ENCODE measurements at regions not wholly inside any gene's neighbourhood (a gene's known extent, or its start where the extent isn't known, plus 50 kb on each side); places are given as distances from the start of the nearest gene placed in this dataset.

DNA sequence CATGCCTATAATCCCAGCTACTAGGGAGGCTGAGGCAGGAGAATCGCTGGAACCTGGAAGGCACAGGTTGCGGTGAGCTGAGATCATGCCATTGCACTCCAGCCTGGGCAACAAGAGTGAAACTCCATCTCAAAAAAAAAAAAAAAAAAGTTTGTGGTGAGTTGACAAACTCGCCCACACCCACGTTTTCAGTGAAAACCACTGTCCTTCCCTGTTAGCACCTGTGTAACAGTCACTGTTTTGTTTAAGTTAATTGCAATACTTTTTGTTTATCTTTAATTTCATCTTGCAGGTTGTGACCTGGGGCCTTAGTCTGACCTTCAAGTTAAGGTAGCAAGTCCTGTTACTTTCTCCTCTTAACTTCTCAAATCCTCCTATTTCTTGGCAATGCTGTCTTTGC is 65.5 kb upstream of the SKOR2 start:
- no peak for DNase-seq

DNA sequence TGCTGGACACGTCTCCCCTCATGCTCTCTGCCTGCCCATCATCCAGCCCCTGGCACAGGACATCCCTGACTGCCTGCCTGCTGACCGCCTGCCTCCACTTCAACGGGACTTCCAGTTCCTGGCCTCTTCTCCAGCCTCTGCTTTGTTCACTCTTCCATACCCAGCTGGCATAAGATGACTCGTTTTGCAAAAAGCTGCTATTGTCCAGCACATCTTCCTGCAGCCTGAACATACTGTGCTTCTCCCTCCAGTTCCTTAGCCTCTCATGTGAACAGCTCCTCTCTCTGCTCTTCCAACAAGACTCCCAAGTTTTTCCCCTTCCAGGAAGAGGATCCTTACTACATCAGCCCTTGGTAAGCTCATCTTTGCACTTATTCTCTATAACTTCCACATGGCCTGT is 62.4 kb upstream of the SKOR2 start:
- no peak for DNase-seq

DNA sequence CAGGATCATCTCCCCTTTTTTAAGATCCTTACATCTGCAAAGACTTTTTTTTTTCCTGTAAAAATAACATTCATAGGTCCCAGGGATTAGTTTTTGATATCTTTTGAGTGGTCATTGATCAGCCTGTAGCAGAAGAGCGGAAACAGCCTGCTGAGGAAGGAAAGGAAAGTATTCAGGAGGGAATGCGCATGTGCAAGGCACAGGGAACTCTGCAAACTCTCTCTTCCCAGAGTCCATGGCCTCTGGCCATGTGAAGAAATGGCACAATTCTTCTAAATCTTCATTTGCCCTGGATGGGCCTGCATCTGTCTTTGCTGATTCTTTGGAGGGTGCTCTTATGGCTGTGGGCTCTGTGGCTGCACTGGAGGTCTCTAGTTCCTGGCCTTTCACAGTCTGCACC is 60.1 kb upstream of the SKOR2 start:
- DNase-seq, result no peak

All from bone marrow (tissue), 2 donors.